GM18502 (cell line): ENCODE measurements at regions not wholly inside any gene's neighbourhood (a gene's known extent, or its start where the extent isn't known, plus 50 kb on each side); places are given as distances from the start of the nearest gene placed in this dataset.

Experiments
- ATAC-seq: cut with Tn5 transposase; IDR thresholded peaks from one replicate; pipeline ENCODE4 v1.9.1; 2021; ENCODE audit warnings: mild to moderate bottlenecking; ENCODE audit not compliant: unreplicated experiment, poor library complexity

- no peak for ATAC-seq
Observed at GRCh38 chr13:105462098-105462497, 1073.4 kb downstream of the EFNB2 start.

DNA sequence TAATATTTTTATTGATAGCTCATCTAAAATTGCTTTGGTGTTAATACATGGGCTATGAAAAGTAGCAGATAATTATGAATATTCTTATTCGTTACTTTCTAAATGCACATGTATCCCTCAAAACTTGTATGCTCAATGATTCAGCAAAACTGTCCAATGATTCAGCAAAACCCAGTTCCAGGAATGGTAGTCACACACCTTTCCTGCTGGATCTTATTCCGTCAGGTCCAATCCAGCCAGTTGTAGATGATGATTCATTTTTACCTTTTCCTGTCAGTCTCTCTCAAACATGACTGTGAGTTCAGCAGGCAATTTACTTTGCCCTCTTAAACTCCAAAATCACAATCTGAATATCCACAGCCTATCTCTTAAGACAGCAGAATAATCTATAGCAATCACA is 1082.6 kb downstream of the EFNB2 start:
- no peak for ATAC-seq

- ATAC-seq, result no peak
Observed at GRCh38 chr13:105450784-105451183, 1084.7 kb downstream of the EFNB2 start.

GRCh38 chr13:105448811-105449210 is 1086.7 kb downstream of the EFNB2 start:
- no peak for ATAC-seq

DNA sequence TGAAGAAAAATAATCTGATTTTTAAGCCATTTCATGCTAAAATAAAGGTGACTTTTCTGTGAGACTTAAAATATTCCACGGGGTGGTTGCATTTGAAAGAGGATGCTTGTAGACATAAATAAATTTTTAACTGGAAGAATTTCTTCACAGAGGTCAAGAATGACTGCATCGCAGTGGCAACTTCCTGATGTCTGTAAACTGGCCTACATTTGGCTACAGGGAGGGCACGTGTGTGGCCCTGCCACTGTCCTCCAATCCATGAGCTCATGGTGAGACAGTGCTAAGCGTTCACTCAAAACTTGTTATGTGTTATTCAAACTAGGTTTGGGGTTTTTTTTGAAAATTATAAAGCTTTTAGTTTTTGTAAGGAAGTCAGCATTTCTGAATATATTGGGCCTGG is 1089.3 kb downstream of the EFNB2 start:
- no peak for ATAC-seq

GRCh38 chr13:105445796-105446195 is 1089.7 kb downstream of the EFNB2 start:
- no peak for ATAC-seq

- no peak for ATAC-seq
Observed at GRCh38 chr13:105442949-105443699, 1092.3 kb downstream of the EFNB2 start.

- no peak for ATAC-seq
Observed at GRCh38 chr13:105442040-105442439, 1093.4 kb downstream of the EFNB2 start.

DNA sequence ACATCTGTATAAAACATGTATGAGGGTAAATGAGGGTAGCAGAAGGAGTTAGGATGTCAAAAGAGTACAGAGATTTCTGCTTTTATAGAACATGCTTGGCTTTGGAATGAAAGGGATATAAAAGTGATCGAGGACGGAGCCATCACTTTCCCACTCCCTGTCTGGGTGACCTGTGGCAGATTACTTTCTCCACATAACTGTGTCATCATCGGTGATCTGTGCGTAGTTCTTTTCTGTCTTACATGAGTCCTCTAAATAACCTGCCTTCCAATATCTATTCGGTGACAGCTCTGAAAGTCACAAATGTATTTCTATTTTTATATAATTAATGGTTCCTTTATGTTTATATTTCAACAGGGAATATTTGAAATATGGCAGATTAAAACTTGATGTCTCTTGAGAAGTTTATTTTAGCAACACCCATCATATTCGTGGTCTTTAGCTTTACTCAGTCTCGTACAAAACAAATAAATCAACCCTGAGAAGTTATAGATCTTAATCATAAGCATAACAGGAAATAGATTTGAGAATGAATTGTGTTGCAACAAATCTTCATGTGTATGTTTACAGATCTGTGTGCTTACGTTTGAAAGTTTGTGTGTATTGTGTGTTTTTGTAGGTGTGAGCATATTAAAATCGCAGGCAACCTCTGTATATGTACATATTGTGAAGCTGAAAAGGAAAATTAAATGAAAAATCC is 1094.3 kb downstream of the EFNB2 start:
- ATAC-seq, result no peak

GRCh38 chr13:105436943-105437342 is 1098.5 kb downstream of the EFNB2 start:
- ATAC-seq, result no peak

- ATAC-seq, result no peak
Observed at GRCh38 chr13:105432438-105432837, 1103.0 kb downstream of the EFNB2 start.

- ATAC-seq, result no peak
Observed at GRCh38 chr13:105428811-105429210, 1106.7 kb downstream of the EFNB2 start.

- no peak for ATAC-seq
Observed at GRCh38 chr13:105426441-105426840, 1109.0 kb downstream of the EFNB2 start.

DNA sequence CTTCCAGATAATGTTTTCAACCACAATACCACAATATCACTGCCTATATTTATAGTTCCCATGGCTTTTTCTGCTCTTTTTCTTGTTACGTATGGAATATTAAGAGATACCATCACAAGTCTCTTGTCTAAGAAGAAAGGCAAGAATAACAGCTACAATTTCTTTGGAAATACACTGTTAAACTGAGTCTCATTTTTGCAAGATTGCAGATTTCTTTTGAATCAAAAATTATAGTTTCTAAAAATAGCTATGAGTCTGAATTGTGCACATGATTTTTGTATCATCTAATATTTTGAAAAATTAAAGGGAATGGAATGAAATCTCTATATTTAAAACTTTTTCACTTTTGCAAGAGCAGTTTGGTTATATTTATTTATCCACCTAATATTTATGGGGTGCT is 1120.8 kb downstream of the EFNB2 start:
- no peak for ATAC-seq

GRCh38 chr13:105412171-105412570 is 1123.3 kb downstream of the EFNB2 start:
- ATAC-seq, result no peak

GRCh38 chr13:105410602-105411001 is 1124.9 kb downstream of the EFNB2 start:
- no peak for ATAC-seq

GRCh38 chr13:105406551-105406950 is 1128.9 kb downstream of the EFNB2 start:
- no peak for ATAC-seq

DNA sequence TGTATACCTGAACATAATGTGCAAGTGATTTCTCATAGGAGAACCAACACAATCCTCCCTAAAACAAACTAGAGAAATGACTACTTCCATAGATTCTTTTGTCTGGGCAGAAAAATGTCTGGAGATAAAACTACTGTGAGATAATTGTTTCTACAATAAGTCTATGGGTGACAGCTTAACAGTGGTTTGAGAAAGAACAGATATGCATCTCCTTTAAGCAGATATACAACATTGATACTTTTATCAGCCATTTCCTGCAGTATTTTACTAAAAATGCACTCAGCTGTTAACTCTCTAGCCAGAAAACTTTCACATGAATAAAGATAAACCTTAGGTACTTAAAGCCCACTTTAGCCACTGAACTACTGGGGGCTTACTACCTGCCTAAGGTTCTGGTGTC is 1132.4 kb downstream of the EFNB2 start:
- no peak for ATAC-seq

DNA sequence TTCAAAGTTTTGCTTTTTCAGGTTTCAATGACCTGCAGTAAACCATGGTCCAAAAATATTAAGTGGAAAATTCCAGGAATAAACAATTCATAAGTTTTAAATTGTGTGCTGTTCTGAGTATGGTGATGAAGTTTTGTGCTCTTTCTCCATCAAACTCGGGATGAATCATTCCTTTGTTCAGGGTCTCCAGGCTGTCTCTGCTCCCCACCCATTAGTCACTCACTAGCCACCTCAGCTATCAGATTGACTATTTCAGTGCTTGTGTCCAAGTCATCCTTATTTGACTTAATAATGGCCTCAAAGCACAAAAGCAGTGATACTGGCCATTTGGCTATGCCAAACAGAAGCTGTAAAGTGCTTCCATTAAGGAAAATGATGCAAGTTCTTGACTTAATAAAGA is 1140.4 kb downstream of the EFNB2 start:
- ATAC-seq, result no peak

- no peak for ATAC-seq
Observed at GRCh38 chr13:105389373-105389772, 1146.1 kb downstream of the EFNB2 start.

GRCh38 chr13:105377452-105377851 is 1158.0 kb downstream of the EFNB2 start:
- ATAC-seq, result no peak
